ENCODE measurements at regions not wholly inside any gene's neighbourhood (a gene's known extent, or its start where the extent isn't known, plus 50 kb on each side); places are given as distances from the start of the nearest gene placed in this dataset.

- no peaks in the 10 kb centered on the region for H3K4me1 ChIP-seq (ENCODE audit: insufficient read depth, low read length)
- H3K27ac ChIP-seq (ENCODE audit: low read depth, low read length), result no peak overlapping the region
- no peak overlapping the region for H3K4me3 ChIP-seq (ENCODE audit: low read depth in 1 of 2, low read length in 2 of 2)
Measured at GRCh38 chr4:176902710-176903323, 110.1 kb upstream of the VEGFC start.

GRCh38 chr4:176906709-176907108, 114.0 kb upstream of the VEGFC start:
- Histone ChIP-seq H3K27ac (ENCODE audit: low read depth, low read length) (no peak overlapping the region), H3K9ac (ENCODE audit: low read length) (no peak overlapping the region), H3K36me3 (ENCODE audit: insufficient read depth, low read length) (no peaks in the 10 kb centered on the region), H3K27me3 (ENCODE audit: control insufficient read depth in 1 of 2, insufficient read depth in 2 of 2, low read length in 2 of 2) (no peaks in the 10 kb centered on the region), H3K4me3 (ENCODE audit: low read depth in 1 of 2, low read length in 2 of 2) (no peak overlapping the region), H3K4me1 (ENCODE audit: insufficient read depth, low read length) (no peaks in the 10 kb centered on the region), H3K9me3 (ENCODE audit: low read length) (no peaks in the 10 kb centered on the region)

More at GRCh38 chr4:176902710-176903323, 110.1 kb upstream of the VEGFC start:
- Histone ChIP-seq H3K36me3 (ENCODE audit: insufficient read depth, low read length) (no peaks in the 10 kb centered on the region), H3K9me3 (ENCODE audit: low read length) (no peaks in the 10 kb centered on the region), H3K9ac (ENCODE audit: low read length) (no peak overlapping the region), H3K27me3 (ENCODE audit: control insufficient read depth in 1 of 2, insufficient read depth in 2 of 2, low read length in 2 of 2) (no peaks in the 10 kb centered on the region)

- H3K27ac ChIP-seq (ENCODE audit: low read depth, low read length), result no peak overlapping the region
- no peaks in the 10 kb centered on the region for H3K36me3 ChIP-seq (ENCODE audit: insufficient read depth, low read length)
- H3K9me3 ChIP-seq (ENCODE audit: low read length), result no peaks in the 10 kb centered on the region
- no peak overlapping the region for H3K4me3 ChIP-seq (ENCODE audit: low read depth in 1 of 2, low read length in 2 of 2)
- no peak overlapping the region for H3K9ac ChIP-seq (ENCODE audit: low read length)
- no peaks in the 10 kb centered on the region for H3K27me3 ChIP-seq (ENCODE audit: control insufficient read depth in 1 of 2, insufficient read depth in 2 of 2, low read length in 2 of 2)
- no peaks in the 10 kb centered on the region for H3K4me1 ChIP-seq (ENCODE audit: insufficient read depth, low read length)
Measured at GRCh38 chr4:176910646-176911045, 117.9 kb upstream of the VEGFC start.

- no peaks in the 10 kb centered on the region for H3K27me3 ChIP-seq (ENCODE audit: control insufficient read depth in 1 of 2, insufficient read depth in 2 of 2, low read length in 2 of 2)
- H3K4me3 ChIP-seq (ENCODE audit: low read depth in 1 of 2, low read length in 2 of 2), result no peak overlapping the region
- H3K36me3 ChIP-seq (ENCODE audit: insufficient read depth, low read length), result no peaks in the 10 kb centered on the region
Measured at GRCh38 chr4:176919631-176920030, 126.9 kb upstream of the VEGFC start.

GRCh38 chr4:176920694-176921093, 128.0 kb upstream of the VEGFC start:
- Histone ChIP-seq H3K27ac (ENCODE audit: low read depth, low read length) (no peak overlapping the region), H3K27me3 (ENCODE audit: control insufficient read depth in 1 of 2, insufficient read depth in 2 of 2, low read length in 2 of 2) (no peaks in the 10 kb centered on the region), H3K9ac (ENCODE audit: low read length) (no peak overlapping the region), H3K36me3 (ENCODE audit: insufficient read depth, low read length) (no peaks in the 10 kb centered on the region), H3K4me1 (ENCODE audit: insufficient read depth, low read length) (no peaks in the 10 kb centered on the region), H3K9me3 (ENCODE audit: low read length) (no peaks in the 10 kb centered on the region), H3K4me3 (ENCODE audit: low read depth in 1 of 2, low read length in 2 of 2) (no peak overlapping the region)

More at GRCh38 chr4:176919631-176920030, 126.9 kb upstream of the VEGFC start:
- Histone ChIP-seq H3K9me3 (ENCODE audit: low read length) (no peaks in the 10 kb centered on the region), H3K27ac (ENCODE audit: low read depth, low read length) (no peak overlapping the region), H3K9ac (ENCODE audit: low read length) (no peak overlapping the region), H3K4me1 (ENCODE audit: insufficient read depth, low read length) (no peaks in the 10 kb centered on the region)

- no peaks in the 10 kb centered on the region for H3K9me3 ChIP-seq (ENCODE audit: low read length)
- H3K27ac ChIP-seq (ENCODE audit: low read depth, low read length), result no peak overlapping the region
Measured at GRCh38 chr4:176921256-176921655, 128.5 kb upstream of the VEGFC start.

GRCh38 chr4:176924238-176924637, 131.5 kb upstream of the VEGFC start:
- Histone ChIP-seq H3K9ac (ENCODE audit: low read length) (no peak overlapping the region), H3K4me1 (ENCODE audit: insufficient read depth, low read length) (no peaks in the 10 kb centered on the region), H3K27me3 (ENCODE audit: control insufficient read depth in 1 of 2, insufficient read depth in 2 of 2, low read length in 2 of 2) (no peaks in the 10 kb centered on the region), H3K9me3 (ENCODE audit: low read length) (no peaks in the 10 kb centered on the region), H3K4me3 (ENCODE audit: low read depth in 1 of 2, low read length in 2 of 2) (no peak overlapping the region), H3K27ac (ENCODE audit: low read depth, low read length) (no peak overlapping the region), H3K36me3 (ENCODE audit: insufficient read depth, low read length) (no peaks in the 10 kb centered on the region)

More at GRCh38 chr4:176921256-176921655, 128.5 kb upstream of the VEGFC start:
- no peak overlapping the region for H3K9ac ChIP-seq (ENCODE audit: low read length)
- no peaks in the 10 kb centered on the region for H3K36me3 ChIP-seq (ENCODE audit: insufficient read depth, low read length)
- no peak overlapping the region for H3K4me3 ChIP-seq (ENCODE audit: low read depth in 1 of 2, low read length in 2 of 2)
- no peaks in the 10 kb centered on the region for H3K4me1 ChIP-seq (ENCODE audit: insufficient read depth, low read length)
- no peaks in the 10 kb centered on the region for H3K27me3 ChIP-seq (ENCODE audit: control insufficient read depth in 1 of 2, insufficient read depth in 2 of 2, low read length in 2 of 2)

GRCh38 chr4:176925962-176926361, 133.2 kb upstream of the VEGFC start:
- Histone ChIP-seq H3K9ac (ENCODE audit: low read length) (no peak overlapping the region), H3K9me3 (ENCODE audit: low read length) (no peaks in the 10 kb centered on the region)

GRCh38 chr4:176927117-176927516, 134.4 kb upstream of the VEGFC start:
- Histone ChIP-seq H3K9me3 (ENCODE audit: low read length) (no peaks in the 10 kb centered on the region), H3K4me3 (ENCODE audit: low read depth in 1 of 2, low read length in 2 of 2) (no peak overlapping the region), H3K27me3 (ENCODE audit: control insufficient read depth in 1 of 2, insufficient read depth in 2 of 2, low read length in 2 of 2) (no peaks in the 10 kb centered on the region), H3K27ac (ENCODE audit: low read depth, low read length) (no peak overlapping the region), H3K4me1 (ENCODE audit: insufficient read depth, low read length) (no peaks in the 10 kb centered on the region), H3K9ac (ENCODE audit: low read length) (no peak overlapping the region), H3K36me3 (ENCODE audit: insufficient read depth, low read length) (no peaks in the 10 kb centered on the region)

More at GRCh38 chr4:176925962-176926361, 133.2 kb upstream of the VEGFC start:
- H3K36me3 ChIP-seq (ENCODE audit: insufficient read depth, low read length), result no peaks in the 10 kb centered on the region
- no peak overlapping the region for H3K27ac ChIP-seq (ENCODE audit: low read depth, low read length)
- H3K27me3 ChIP-seq (ENCODE audit: control insufficient read depth in 1 of 2, insufficient read depth in 2 of 2, low read length in 2 of 2), result no peaks in the 10 kb centered on the region
- H3K4me3 ChIP-seq (ENCODE audit: low read depth in 1 of 2, low read length in 2 of 2), result no peak overlapping the region
- no peaks in the 10 kb centered on the region for H3K4me1 ChIP-seq (ENCODE audit: insufficient read depth, low read length)

- no peaks in the 10 kb centered on the region for H3K4me1 ChIP-seq (ENCODE audit: insufficient read depth, low read length)
- H3K27me3 ChIP-seq (ENCODE audit: control insufficient read depth in 1 of 2, insufficient read depth in 2 of 2, low read length in 2 of 2), result no peaks in the 10 kb centered on the region
- no peaks in the 10 kb centered on the region for H3K9me3 ChIP-seq (ENCODE audit: low read length)
- H3K9ac ChIP-seq (ENCODE audit: low read length), result no peak overlapping the region
- H3K36me3 ChIP-seq (ENCODE audit: insufficient read depth, low read length), result no peaks in the 10 kb centered on the region
- no peak overlapping the region for H3K4me3 ChIP-seq (ENCODE audit: low read depth in 1 of 2, low read length in 2 of 2)
- H3K27ac ChIP-seq (ENCODE audit: low read depth, low read length), result no peak overlapping the region
Measured at GRCh38 chr4:176927664-176928063, 134.9 kb upstream of the VEGFC start.

- Histone ChIP-seq H3K27ac (ENCODE audit: low read depth, low read length) (no peak overlapping the region), H3K4me3 (ENCODE audit: low read depth in 1 of 2, low read length in 2 of 2) (no peak overlapping the region), H3K4me1 (ENCODE audit: insufficient read depth, low read length) (no peaks in the 10 kb centered on the region), H3K36me3 (ENCODE audit: insufficient read depth, low read length) (no peaks in the 10 kb centered on the region), H3K9ac (ENCODE audit: low read length) (no peak overlapping the region), H3K27me3 (ENCODE audit: control insufficient read depth in 1 of 2, insufficient read depth in 2 of 2, low read length in 2 of 2) (no peaks in the 10 kb centered on the region), H3K9me3 (ENCODE audit: low read length) (no peaks in the 10 kb centered on the region)
Measured at GRCh38 chr4:176939445-176939844, 146.7 kb upstream of the VEGFC start.

- Histone ChIP-seq H3K9me3 (ENCODE audit: low read length) (no peaks in the 10 kb centered on the region), H3K9ac (ENCODE audit: low read length) (no peak overlapping the region), H3K4me3 (ENCODE audit: low read depth in 1 of 2, low read length in 2 of 2) (no peak overlapping the region), H3K36me3 (ENCODE audit: insufficient read depth, low read length) (no peaks in the 10 kb centered on the region), H3K27ac (ENCODE audit: low read depth, low read length) (no peak overlapping the region), H3K27me3 (ENCODE audit: control insufficient read depth in 1 of 2, insufficient read depth in 2 of 2, low read length in 2 of 2) (no peaks in the 10 kb centered on the region), H3K4me1 (ENCODE audit: insufficient read depth, low read length) (no peaks in the 10 kb centered on the region)
Measured at GRCh38 chr4:176945334-176945733, 152.6 kb upstream of the VEGFC start.

Data from muscle layer of colon (tissue), 2 donors.